ENCODE measurements at regions not wholly inside any gene's neighbourhood (a gene's known extent, or its start where the extent isn't known, plus 50 kb on each side); places are given as distances from the start of the nearest gene placed in this dataset.

GRCh38 chr17:36756695-36757094 is 155.3 kb downstream of the MRM1 start:
- DNase-seq (ENCODE audit: low spot score) = no peak

DNA sequence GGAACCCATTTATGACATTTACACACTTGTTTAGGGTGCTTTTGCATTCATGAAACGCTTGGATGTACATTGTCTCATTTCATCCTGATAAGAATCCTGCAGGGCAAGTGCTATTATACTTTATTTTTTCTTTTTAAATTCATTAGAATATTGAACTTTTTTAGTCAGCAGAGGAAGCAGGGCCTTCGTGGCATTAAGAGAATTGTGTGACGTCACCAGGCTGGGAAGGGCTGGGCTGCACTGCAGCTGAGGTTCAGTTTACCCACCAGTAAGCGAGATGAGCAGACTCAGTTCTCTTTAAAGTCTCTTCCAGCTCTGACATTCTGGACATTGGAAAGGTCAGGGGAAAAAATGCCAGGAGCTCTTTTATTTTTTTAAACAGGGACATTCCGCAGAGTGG is 159.0 kb downstream of the MRM1 start:
- DNase-seq (ENCODE audit: low spot score) = no peak

DNA sequence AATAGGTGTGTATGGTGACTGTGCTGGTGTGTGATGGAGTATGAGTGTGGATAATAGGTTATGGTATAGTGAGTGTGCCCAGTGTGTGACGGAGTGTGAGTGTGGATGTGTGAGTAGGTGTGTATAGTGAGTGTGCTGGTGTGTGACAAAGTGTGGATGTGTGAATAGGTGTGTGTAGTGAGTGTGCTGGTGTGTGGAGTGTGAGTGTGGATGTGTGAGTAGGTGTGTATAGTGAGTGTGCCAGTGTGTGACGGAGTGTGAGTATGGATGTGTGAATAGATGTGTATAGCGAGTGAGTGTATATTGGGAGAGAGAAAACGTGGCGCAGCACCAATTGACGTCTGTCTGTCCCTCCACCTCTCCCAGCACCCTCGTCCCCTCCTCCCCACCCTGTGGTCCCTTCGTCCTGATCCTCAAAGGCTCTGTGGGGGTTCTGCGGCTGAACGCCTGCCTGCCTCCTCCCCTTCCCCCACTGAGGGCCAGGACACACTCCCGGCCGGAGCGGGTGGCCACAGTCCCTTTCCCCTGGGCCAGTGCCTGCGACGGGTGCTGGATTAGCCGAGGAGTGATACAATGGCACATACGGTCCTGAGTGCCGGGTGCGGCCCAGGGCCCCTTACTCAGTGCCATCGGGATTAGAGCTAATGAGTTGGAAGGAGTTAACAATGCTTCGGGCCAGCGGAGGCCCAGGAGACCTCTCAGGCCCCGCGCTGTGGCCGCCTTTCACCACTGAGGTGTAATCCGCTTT is 160.0 kb downstream of the MRM1 start:
- no peak for DNase-seq (ENCODE audit: low spot score)

- no peak for DNase-seq (ENCODE audit: low spot score)
These were observed 164.2 kb downstream of the MRM1 start for GRCh38 chr17:36765436-36766043.

- no peak for DNase-seq (ENCODE audit: low spot score)
These were observed 167.0 kb downstream of the MRM1 start for GRCh38 chr17:36768394-36768793.

GRCh38 chr17:36773039-36773438 is 164.2 kb upstream of the LHX1 start:
- no peak for DNase-seq (ENCODE audit: low spot score)

GRCh38 chr17:36777118-36777517 is 160.2 kb upstream of the LHX1 start:
- no peak for DNase-seq (ENCODE audit: low spot score)

GRCh38 chr17:36778448-36778847 is 158.8 kb upstream of the LHX1 start:
- DNase-seq (ENCODE audit: low spot score) = no peak

- DNase-seq (ENCODE audit: low spot score) = no peak
These were observed 157.7 kb upstream of the LHX1 start for GRCh38 chr17:36779550-36779949.

- no peak for DNase-seq (ENCODE audit: low spot score)
These were observed 152.6 kb upstream of the LHX1 start for GRCh38 chr17:36784633-36785032.

GRCh38 chr17:36786867-36787266 is 150.4 kb upstream of the LHX1 start:
- no peak for DNase-seq (ENCODE audit: low spot score)

GRCh38 chr17:36791150-36791941 is 145.9 kb upstream of the LHX1 start:
- no peak for DNase-seq (ENCODE audit: low spot score)

DNA sequence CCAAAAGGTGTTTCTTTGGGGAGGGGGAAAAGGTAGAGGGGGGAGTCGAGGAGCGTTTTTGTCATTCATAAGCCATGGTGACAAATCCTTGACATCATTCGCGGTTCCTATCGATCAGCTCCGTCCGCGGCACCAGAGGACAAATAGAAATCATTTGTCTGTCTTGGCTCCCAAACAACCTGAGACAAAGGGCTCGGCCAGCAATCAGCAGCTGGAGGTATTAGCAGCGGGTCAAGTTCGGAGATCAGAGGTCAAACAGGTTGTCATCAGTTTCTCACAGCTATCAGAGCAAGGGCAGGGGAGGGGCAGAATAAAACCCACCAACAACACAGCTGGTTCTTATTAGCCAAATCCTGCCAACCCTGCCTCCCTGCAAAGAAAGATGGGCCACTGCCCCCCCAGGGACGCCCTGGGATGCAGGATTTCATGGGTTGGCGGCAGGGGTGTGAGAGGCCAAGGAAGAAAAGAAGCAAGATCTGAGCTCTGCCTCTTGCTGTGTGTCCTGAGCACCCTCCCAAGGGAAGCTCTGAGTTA is 145.3 kb upstream of the LHX1 start:
- no peak for DNase-seq (ENCODE audit: low spot score)

- no peak for DNase-seq (ENCODE audit: low spot score)
These were observed 144.4 kb upstream of the LHX1 start for GRCh38 chr17:36792849-36793248.

DNA sequence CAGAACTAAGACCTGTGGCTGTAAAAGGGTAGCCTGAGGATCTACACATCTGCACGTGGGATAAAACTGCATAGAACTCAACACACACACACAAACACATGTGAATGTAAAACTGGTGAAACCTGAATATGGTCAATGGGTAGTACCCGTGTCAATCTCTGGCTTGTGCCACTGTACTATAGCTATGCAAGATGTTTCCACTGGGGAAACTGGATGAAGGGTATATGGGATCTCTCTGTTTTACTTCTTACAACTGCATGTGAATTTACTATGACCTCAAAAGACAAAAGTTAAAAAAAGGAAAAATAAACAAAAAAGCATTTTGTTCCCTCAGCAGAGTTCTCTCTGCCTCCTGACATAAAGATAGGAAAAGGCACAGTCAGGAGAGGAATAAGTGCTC is 143.3 kb upstream of the LHX1 start:
- no peak for DNase-seq (ENCODE audit: low spot score)

GRCh38 chr17:36807496-36808179 is 129.6 kb upstream of the LHX1 start:
- DNase-seq (ENCODE audit: low spot score) = no peak

GRCh38 chr17:36808180-36808661 is 129.1 kb upstream of the LHX1 start:
- DNase-seq (ENCODE audit: low spot score) = peak; percentile 33

DNA sequence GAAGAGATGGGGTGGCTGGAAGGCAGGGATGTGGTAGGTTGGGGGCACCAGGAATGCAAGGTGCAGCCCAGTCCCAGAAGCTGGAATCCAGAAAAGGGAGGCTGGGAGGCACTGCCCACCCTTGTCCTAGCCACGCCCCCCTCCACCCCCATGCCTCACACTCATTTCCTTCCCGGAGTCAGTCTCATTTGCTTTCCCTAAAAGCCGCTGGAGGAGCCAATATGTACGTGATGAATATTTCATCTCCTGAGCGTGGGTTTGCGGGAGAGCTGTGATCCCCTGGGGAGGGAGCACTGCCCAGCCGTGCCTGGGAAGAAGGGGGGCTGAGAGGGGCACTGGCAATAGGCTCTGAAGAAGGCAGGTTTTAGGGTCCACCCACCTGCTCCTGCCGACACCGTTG is 124.5 kb upstream of the LHX1 start:
- DNase-seq (ENCODE audit: low spot score) = no peak

DNA sequence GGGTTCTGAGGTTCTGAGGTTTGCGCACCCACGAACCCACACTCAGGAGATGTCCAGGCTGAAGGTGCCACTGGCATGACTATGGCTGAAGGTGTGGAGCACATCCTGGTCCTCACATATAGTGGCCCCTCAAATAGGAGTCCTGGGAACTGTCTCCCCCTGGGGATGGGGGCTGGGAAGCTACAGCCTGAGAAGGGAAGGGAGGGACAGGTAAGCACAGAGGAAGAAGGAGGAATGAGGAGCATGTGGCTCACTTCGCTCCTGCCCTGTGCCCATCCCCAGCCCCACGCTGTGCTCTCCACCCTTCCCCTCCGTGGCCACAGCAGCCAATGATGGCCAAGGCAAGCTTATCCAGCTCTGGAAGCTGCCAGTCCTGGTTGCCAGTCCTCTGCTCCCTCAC is 123.9 kb upstream of the LHX1 start:
- DNase-seq (ENCODE audit: low spot score) = no peak

DNA sequence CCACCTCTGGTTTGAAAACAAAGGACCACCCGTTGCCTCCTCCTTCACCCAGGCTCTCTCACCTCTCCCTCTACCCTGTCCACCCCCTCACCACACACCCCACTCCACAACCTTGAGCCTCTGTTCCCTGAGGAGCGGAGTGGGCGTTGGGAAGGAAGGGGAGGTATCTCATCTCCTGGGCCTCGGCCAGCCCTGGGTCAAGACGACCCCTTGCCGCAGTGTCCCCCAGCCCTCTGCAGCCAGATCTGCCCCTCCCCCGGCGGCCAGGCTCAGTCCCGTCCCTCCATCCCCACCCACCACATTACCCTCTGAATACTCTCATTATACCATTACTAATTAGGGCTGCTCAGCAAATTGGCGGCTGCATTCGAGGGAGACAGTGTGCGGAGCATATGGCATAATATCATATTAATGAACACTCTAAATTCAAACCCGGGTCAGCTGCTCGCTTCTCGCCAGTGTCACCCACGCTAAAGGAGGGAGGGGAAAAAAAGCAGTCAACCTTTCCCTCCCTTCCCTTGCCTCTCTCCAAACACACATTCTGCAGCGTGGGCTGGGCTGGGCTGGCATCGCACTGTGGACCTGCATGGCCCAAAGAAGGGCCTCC is 123.2 kb upstream of the LHX1 start:
- DNase-seq (ENCODE audit: low spot score) = no peak

GRCh38 chr17:36814958-36815357 is 122.3 kb upstream of the LHX1 start:
- no peak for DNase-seq (ENCODE audit: low spot score)

Measured in AG08396 (cell line).